Peyer's patch (tissue), 4 donors: ENCODE measurements at regions not wholly inside any gene's neighbourhood (a gene's known extent, or its start where the extent isn't known, plus 50 kb on each side); places are given as distances from the start of the nearest gene placed in this dataset.

Experiments used
- POLR2A ChIP-seq, 2 donors: fragments of 450-650 bp; IDR thresholded peaks; one replicate each; pipeline ENCODE4 v1.5.1; 2017; ENCODE audit warnings: antibody characterized with exemption in 2 of 2, mild to moderate bottlenecking in 2 of 2, moderate library complexity in 2 of 2
- TF ChIP-seq, protein P1 (sequence below), 6 experiments: fragments of 450-650 bp in 4 of 6; fragments of 200-600 bp in 2 of 6; sonication (generic) in 1 of 6; IDR thresholded peaks; one replicate each; pipeline ENCODE4 v1.5.1; 2017 to 2019; ENCODE audit warnings: antibody characterized with exemption in 6 of 6, mild to moderate bottlenecking in 3 of 6, moderate library complexity in 1 of 6

DNA sequence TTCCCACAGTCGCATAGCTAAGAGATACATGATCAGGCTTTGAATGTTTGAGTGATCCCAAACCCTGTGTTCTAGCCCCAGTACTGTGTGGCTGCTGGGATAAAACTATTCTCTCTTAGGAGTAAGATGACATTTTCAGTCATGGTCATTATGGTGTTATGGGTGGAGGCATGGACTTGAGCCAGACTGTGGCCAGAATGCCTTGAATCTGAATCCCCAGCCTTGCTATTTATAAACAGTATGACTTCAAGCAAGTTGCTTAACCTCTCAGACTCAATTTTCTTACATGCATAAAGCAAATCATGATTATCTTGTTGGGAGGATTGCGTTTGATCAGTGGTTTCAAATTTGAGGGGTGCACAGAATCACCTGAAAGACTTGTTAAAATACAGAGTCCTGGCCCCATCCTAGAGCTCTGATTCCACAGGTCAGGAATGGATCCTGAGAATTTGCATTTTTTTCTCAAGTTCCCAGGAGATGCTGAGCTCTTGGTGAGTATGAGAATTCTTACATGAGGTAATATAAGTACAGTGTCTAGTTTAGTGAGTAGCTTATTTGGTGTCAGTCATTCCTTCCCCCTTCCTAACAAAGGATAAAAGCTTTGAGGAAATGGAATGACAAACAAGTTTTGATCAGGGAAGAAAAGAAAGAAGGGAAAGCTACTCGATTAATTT lies 571.7 kb downstream of the METTL15 start:
- TF ChIP-seq, protein P1, sequence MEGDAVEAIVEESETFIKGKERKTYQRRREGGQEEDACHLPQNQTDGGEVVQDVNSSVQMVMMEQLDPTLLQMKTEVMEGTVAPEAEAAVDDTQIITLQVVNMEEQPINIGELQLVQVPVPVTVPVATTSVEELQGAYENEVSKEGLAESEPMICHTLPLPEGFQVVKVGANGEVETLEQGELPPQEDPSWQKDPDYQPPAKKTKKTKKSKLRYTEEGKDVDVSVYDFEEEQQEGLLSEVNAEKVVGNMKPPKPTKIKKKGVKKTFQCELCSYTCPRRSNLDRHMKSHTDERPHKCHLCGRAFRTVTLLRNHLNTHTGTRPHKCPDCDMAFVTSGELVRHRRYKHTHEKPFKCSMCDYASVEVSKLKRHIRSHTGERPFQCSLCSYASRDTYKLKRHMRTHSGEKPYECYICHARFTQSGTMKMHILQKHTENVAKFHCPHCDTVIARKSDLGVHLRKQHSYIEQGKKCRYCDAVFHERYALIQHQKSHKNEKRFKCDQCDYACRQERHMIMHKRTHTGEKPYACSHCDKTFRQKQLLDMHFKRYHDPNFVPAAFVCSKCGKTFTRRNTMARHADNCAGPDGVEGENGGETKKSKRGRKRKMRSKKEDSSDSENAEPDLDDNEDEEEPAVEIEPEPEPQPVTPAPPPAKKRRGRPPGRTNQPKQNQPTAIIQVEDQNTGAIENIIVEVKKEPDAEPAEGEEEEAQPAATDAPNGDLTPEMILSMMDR (IDR thresholded peaks at IDR 0.05) = no peak
- no peak for TF ChIP-seq POLR2A (IDR thresholded peaks at IDR 0.05)
